SH-SY5Y (cell line): ENCODE measurements at regions not wholly inside any gene's neighbourhood (a gene's known extent, or its start where the extent isn't known, plus 50 kb on each side); places are given as distances from the start of the nearest gene placed in this dataset.

Source experiments
- GATA2 ChIP-seq: IDR thresholded peaks from 2 replicates; pipeline ENCODE4 v1.6.1; 2011; ENCODE audit warnings: mild to moderate bottlenecking, low read depth, low read length
- GATA3 ChIP-seq: IDR thresholded peaks from 2 replicates; pipeline ENCODE4 v1.6.1; 2011; ENCODE audit warnings: low read depth, mild to moderate bottlenecking, low read length, moderate library complexity

- TF ChIP-seq GATA2 (no peak), GATA3 (no peak)
These were observed 166.6 kb upstream of the AUTS2 start for GRCh38 chr7:69431626-69432025.
